Sigmoid colon (tissue), 6 donors: ENCODE measurements at regions not wholly inside any gene's neighbourhood (a gene's known extent, or its start where the extent isn't known, plus 50 kb on each side); places are given as distances from the start of the nearest gene placed in this dataset.

Experiments used
- DNase-seq: peaks from one replicate; pipeline ENCODE4 v3.0.0-alpha.2; 2019
- H3K27ac ChIP-seq, 4 donors: fragments of 200-600 bp; sonication (generic); one replicate each; pipeline ENCODE4 v1.5.1; 2016 to 2019; ENCODE audit warnings: mild to moderate bottlenecking in 1 of 4
- H3K27me3 ChIP-seq, 3 donors: fragments of 200-600 bp; sonication (generic); one replicate each; pipeline ENCODE4 v1.5.1; 2019; ENCODE audit warnings: mild to moderate bottlenecking in 1 of 3
- H3K36me3 ChIP-seq, 4 donors: fragments of 200-600 bp; sonication (generic); one replicate each; pipeline ENCODE4 v1.5.1; 2016 to 2019
- H3K4me1 ChIP-seq, 4 donors: fragments of 200-600 bp; sonication (generic); one replicate each; pipeline ENCODE4 v1.5.1; 2017 to 2019
- H3K4me3 ChIP-seq, 4 donors: fragments of 200-600 bp; sonication (generic); one replicate each; pipeline ENCODE4 v1.5.1; 2017 to 2019; ENCODE audit warnings: mild to moderate bottlenecking in 2 of 4, moderate library complexity in 1 of 4
- H3K9me3 ChIP-seq, 4 donors: fragments of 200-600 bp in 3 of 4; sonication (generic) in 3 of 4; one replicate each; pipeline versions ENCODE4 v1.5.1 to v1.6.1; 2013 to 2019
- CTCF ChIP-seq, 4 experiments: fragments of 450-650 bp in 3 of 4; fragments of 200-600 bp in 1 of 4; IDR thresholded peaks; one replicate each; pipeline ENCODE4 v1.5.1; 2016 to 2019; ENCODE audit warnings: antibody characterized with exemption in 4 of 4, mild to moderate bottlenecking in 3 of 4, moderate library complexity in 2 of 4
- EP300 ChIP-seq, 4 donors: sonication (generic); formaldehyde crosslinking; IDR thresholded peaks; one replicate each; pipeline ENCODE4 v1.6.1; 2017; ENCODE audit warnings: antibody characterized with exemption in 4 of 4
- POLR2A ChIP-seq, 2 donors: fragments of 450-650 bp; IDR thresholded peaks; one replicate each; pipeline ENCODE4 v1.6.1; 2016; ENCODE audit warnings: antibody characterized with exemption in 2 of 2, mild to moderate bottlenecking in 2 of 2, moderate library complexity in 2 of 2
- POLR2AphosphoS5 ChIP-seq, 4 donors: sonication (generic); formaldehyde crosslinking; IDR thresholded peaks; one replicate each; pipeline ENCODE4 v1.6.1; 2017; ENCODE audit warnings: antibody characterized with exemption in 4 of 4
- WGBS, 2 donors: extraction: QIAGEN DNeasy Blood & Tissue Kit; methylation state at CpG; one replicate each; pipeline ENCODE4 v1.1.7; 2013; 5-methylcytosine and 5-hydroxymethylcytosine counted together
- intact Hi-C: fragments of 100-400 bp; cut with DNase I; formaldehyde crosslinking; loops from one replicate; pipeline ENCODE4 v1.15.1; 2023
- donor health status: healthy with polysubstance abuse.
- donor health status: healthy.

GRCh38 chr2:21920721-21921120 lies 797.0 kb downstream of the TDRD15 start:
- Histone ChIP-seq H3K27me3 (no peaks in the 10 kb centered on the region), H3K4me1 (no peaks in the 10 kb centered on the region), H3K27ac (no peak overlapping the region), H3K36me3 (no peaks in the 10 kb centered on the region), H3K4me3 (no peak overlapping the region), H3K9me3 (peaks cover 2 to 7% (median 2%) of the 10 kb centered on the region in 4 donors)
- no peak for DNase-seq
- 44 to 51% methylated on average over 4 of the region's 4 CpGs for WGBS, 2 donors
- intact Hi-C loops = no loop called here
- TF ChIP-seq CTCF (IDR thresholded peaks at IDR 0.05) (no peak), POLR2A (IDR thresholded peaks at IDR 0.05) (no peak), POLR2AphosphoS5 (IDR thresholded peaks at IDR 0.05) (no peak), EP300 (IDR thresholded peaks at IDR 0.05) (no peak)

- intact Hi-C loops = no loop called here
- H3K27ac ChIP-seq = no peak overlapping the region
- H3K4me3 ChIP-seq = no peak overlapping the region
- peaks cover 2 to 7% (median 4%) of the 10 kb centered on the region in 4 donors for H3K9me3 ChIP-seq
- no peak for TF ChIP-seq EP300 (IDR thresholded peaks at IDR 0.05)
- TF ChIP-seq POLR2A (IDR thresholded peaks at IDR 0.05) = no peak
- no peak for TF ChIP-seq CTCF (IDR thresholded peaks at IDR 0.05)
- TF ChIP-seq POLR2AphosphoS5 (IDR thresholded peaks at IDR 0.05) = no peak
- WGBS, 2 donors = 68 to 75% methylated on average over 2 of the region's 2 CpGs
- no peaks in the 10 kb centered on the region for H3K4me1 ChIP-seq
- no peaks in the 10 kb centered on the region for H3K27me3 ChIP-seq
- H3K36me3 ChIP-seq = no peaks in the 10 kb centered on the region
- DNase-seq = no peak
These were observed 801.0 kb downstream of the TDRD15 start for GRCh38 chr2:21924640-21925285.

GRCh38 chr2:21928292-21928691 lies 804.5 kb downstream of the TDRD15 start:
- WGBS, 2 donors = 77 to 78% methylated on average over 2 of the region's 2 CpGs
- Histone ChIP-seq H3K27ac (no peak overlapping the region), H3K9me3 (peaks cover 2 to 7% (median 4%) of the 10 kb centered on the region in 4 donors), H3K36me3 (no peaks in the 10 kb centered on the region), H3K4me3 (no peak overlapping the region), H3K4me1 (no peaks in the 10 kb centered on the region), H3K27me3 (no peaks in the 10 kb centered on the region)
- intact Hi-C loops = no loop called here
- TF ChIP-seq POLR2A (IDR thresholded peaks at IDR 0.05) (no peak), EP300 (IDR thresholded peaks at IDR 0.05) (no peak), CTCF (IDR thresholded peaks at IDR 0.05) (no peak), POLR2AphosphoS5 (IDR thresholded peaks at IDR 0.05) (no peak)
- no peak for DNase-seq

- WGBS, 2 donors = 80 to 84% methylated on average over 2 of the region's 2 CpGs
- no peak overlapping the region for H3K4me3 ChIP-seq
- H3K4me1 ChIP-seq = no peaks in the 10 kb centered on the region
- DNase-seq = no peak
- no peaks in the 10 kb centered on the region for H3K36me3 ChIP-seq
- no peak for TF ChIP-seq POLR2AphosphoS5 (IDR thresholded peaks at IDR 0.05)
- TF ChIP-seq CTCF (IDR thresholded peaks at IDR 0.05) = no peak
- TF ChIP-seq POLR2A (IDR thresholded peaks at IDR 0.05) = no peak
- no peak for TF ChIP-seq EP300 (IDR thresholded peaks at IDR 0.05)
- intact Hi-C loops = no loop called here
- H3K27me3 ChIP-seq = no peaks in the 10 kb centered on the region
- no peak overlapping the region for H3K27ac ChIP-seq
- peaks cover under 1 to 6% (median 3%) of the 10 kb centered on the region in 4 donors for H3K9me3 ChIP-seq
These were observed 806.5 kb downstream of the TDRD15 start for GRCh38 chr2:21930226-21930625.

- H3K4me1 ChIP-seq = no peaks in the 10 kb centered on the region
- H3K36me3 ChIP-seq = no peaks in the 10 kb centered on the region
- no peaks in the 10 kb centered on the region for H3K27me3 ChIP-seq
- WGBS, 2 donors = 83 to 85% methylated on average over 2 of the region's 2 CpGs
- no peak overlapping the region for H3K4me3 ChIP-seq
- DNase-seq = no peak
- no peak for TF ChIP-seq POLR2A (IDR thresholded peaks at IDR 0.05)
- no peak for TF ChIP-seq CTCF (IDR thresholded peaks at IDR 0.05)
- no peak for TF ChIP-seq EP300 (IDR thresholded peaks at IDR 0.05)
- no peak for TF ChIP-seq POLR2AphosphoS5 (IDR thresholded peaks at IDR 0.05)
- no peak overlapping the region for H3K27ac ChIP-seq
- H3K9me3 ChIP-seq = no peaks in the 10 kb centered on the region
- intact Hi-C loops = no loop called here
These were observed 816.2 kb downstream of the TDRD15 start for GRCh38 chr2:21939967-21940366.
